ENCODE measurements at regions not wholly inside any gene's neighbourhood (a gene's known extent, or its start where the extent isn't known, plus 50 kb on each side); places are given as distances from the start of the nearest gene placed in this dataset.

DNA sequence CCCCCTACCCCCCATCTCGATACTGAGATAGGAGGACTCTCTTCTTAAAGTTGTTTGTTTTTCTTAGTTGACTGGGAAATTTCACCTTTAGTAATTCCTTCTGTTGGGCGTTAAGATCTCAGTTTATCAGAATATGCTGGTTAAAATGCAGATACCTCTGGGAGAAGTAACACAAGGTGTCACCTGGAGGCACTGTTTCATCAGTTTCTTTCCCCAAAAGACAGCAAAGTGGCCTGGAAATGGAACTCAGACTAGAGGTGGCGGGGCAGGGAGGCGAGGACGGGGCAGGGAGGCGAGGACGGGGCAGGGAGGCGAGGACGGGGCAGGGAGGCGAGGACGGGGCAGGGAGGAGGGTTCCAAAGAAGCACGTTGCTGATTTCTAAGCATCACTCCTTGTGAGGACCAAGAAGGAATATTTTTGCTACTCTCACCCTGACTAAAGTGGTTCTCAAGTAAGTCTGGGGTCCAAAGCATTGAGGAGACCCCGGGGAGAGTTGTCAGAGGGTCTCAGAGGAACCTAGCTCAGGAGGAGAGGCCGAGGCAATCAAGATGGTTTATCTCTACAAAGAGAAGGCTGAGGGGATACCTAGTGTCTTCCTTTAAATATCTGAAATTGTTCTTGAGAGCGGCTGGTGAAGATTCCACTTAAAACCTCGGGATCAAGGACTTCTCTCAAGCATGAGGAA, 147.0 kb upstream of the B3GAT1 start:
- TF ChIP-seq, protein P1, sequence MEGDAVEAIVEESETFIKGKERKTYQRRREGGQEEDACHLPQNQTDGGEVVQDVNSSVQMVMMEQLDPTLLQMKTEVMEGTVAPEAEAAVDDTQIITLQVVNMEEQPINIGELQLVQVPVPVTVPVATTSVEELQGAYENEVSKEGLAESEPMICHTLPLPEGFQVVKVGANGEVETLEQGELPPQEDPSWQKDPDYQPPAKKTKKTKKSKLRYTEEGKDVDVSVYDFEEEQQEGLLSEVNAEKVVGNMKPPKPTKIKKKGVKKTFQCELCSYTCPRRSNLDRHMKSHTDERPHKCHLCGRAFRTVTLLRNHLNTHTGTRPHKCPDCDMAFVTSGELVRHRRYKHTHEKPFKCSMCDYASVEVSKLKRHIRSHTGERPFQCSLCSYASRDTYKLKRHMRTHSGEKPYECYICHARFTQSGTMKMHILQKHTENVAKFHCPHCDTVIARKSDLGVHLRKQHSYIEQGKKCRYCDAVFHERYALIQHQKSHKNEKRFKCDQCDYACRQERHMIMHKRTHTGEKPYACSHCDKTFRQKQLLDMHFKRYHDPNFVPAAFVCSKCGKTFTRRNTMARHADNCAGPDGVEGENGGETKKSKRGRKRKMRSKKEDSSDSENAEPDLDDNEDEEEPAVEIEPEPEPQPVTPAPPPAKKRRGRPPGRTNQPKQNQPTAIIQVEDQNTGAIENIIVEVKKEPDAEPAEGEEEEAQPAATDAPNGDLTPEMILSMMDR (IDR thresholded peaks at IDR 0.05; ENCODE audit: low read depth, low read length) = peak; percentile 32
- no peak for TF ChIP-seq EZH2phosphoT487 (IDR thresholded peaks at IDR 0.05; ENCODE audit: low read depth)
